ENCODE measurements at regions not wholly inside any gene's neighbourhood (a gene's known extent, or its start where the extent isn't known, plus 50 kb on each side); places are given as distances from the start of the nearest gene placed in this dataset.

DNA sequence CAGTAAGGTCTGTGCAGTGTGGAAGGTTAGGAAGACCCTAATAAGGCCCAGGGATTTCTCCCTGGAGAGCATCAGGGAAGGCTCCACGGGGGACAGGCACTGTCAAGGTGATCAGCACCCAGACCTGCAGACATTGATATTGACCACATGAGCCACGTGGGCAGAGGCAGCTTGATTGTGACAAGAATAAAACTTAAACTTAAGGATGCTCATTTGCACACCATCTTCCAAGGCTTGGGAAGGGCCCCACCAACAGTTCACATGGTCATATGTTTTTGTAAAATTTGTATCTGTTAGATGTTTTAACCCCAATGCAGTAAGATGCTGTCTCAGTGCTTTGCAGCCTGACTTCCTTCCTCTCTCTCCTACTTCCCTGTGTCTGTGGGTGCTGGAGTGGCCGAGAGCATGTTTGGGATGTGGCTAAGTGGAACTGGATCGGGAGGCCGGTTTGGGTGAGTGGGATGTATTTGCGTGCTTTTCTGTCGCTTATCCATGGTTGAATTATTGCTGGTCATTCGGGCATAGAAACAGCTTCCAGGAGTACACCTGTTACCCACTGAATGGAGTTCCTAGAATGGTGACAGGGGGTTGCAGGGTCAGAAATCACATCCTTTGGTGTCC, 49.8 kb upstream of the OLIG2 start:
- DNase-seq (no peak), ATAC-seq (no peak)
- H3K9me3 ChIP-seq = no peaks in the 10 kb centered on the region
- intact Hi-C loops (cut with DNase I) = no loop called here
- H3K4me1 ChIP-seq = no peaks in the 10 kb centered on the region
- H3K36me3 ChIP-seq = no peaks in the 10 kb centered on the region
- TF ChIP-seq, protein P1, sequence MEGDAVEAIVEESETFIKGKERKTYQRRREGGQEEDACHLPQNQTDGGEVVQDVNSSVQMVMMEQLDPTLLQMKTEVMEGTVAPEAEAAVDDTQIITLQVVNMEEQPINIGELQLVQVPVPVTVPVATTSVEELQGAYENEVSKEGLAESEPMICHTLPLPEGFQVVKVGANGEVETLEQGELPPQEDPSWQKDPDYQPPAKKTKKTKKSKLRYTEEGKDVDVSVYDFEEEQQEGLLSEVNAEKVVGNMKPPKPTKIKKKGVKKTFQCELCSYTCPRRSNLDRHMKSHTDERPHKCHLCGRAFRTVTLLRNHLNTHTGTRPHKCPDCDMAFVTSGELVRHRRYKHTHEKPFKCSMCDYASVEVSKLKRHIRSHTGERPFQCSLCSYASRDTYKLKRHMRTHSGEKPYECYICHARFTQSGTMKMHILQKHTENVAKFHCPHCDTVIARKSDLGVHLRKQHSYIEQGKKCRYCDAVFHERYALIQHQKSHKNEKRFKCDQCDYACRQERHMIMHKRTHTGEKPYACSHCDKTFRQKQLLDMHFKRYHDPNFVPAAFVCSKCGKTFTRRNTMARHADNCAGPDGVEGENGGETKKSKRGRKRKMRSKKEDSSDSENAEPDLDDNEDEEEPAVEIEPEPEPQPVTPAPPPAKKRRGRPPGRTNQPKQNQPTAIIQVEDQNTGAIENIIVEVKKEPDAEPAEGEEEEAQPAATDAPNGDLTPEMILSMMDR (IDR thresholded peaks at IDR 0.05) = no peak
- H3K4me3 ChIP-seq = no peak overlapping the region
- peaks cover 9% of the 10 kb centered on the region for H3K27me3 ChIP-seq
- H3K27ac ChIP-seq = no peak overlapping the region

Measured in upper lobe of right lung (tissue), 1 donor.